ENCODE measurements at regions not wholly inside any gene's neighbourhood (a gene's known extent, or its start where the extent isn't known, plus 50 kb on each side); places are given as distances from the start of the nearest gene placed in this dataset.

- Histone ChIP-seq H3K27me3 (ENCODE audit: insufficient read depth, low read depth, severe bottlenecking) (no peaks in the 10 kb centered on the region), H3K27ac (no peak overlapping the region), H3K4me3 (ENCODE audit: low read depth, low read length) (no peak overlapping the region), H3K9me3 (ENCODE audit: severe bottlenecking) (no peaks in the 10 kb centered on the region), H3K36me3 (no peaks in the 10 kb centered on the region)
- no peak for DNase-seq
- TF ChIP-seq, protein P1, sequence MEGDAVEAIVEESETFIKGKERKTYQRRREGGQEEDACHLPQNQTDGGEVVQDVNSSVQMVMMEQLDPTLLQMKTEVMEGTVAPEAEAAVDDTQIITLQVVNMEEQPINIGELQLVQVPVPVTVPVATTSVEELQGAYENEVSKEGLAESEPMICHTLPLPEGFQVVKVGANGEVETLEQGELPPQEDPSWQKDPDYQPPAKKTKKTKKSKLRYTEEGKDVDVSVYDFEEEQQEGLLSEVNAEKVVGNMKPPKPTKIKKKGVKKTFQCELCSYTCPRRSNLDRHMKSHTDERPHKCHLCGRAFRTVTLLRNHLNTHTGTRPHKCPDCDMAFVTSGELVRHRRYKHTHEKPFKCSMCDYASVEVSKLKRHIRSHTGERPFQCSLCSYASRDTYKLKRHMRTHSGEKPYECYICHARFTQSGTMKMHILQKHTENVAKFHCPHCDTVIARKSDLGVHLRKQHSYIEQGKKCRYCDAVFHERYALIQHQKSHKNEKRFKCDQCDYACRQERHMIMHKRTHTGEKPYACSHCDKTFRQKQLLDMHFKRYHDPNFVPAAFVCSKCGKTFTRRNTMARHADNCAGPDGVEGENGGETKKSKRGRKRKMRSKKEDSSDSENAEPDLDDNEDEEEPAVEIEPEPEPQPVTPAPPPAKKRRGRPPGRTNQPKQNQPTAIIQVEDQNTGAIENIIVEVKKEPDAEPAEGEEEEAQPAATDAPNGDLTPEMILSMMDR (IDR thresholded peaks at IDR 0.05; ENCODE audit: low read depth, low read length): no peak
These were observed 965.6 kb upstream of the CHORDC1 start for GRCh38 chr11:91188484-91188883.

GRCh38 chr11:91187314-91187713 is 964.5 kb upstream of the CHORDC1 start:
- Histone ChIP-seq H3K27me3 (ENCODE audit: insufficient read depth, low read depth, severe bottlenecking) (no peaks in the 10 kb centered on the region), H3K9me3 (ENCODE audit: severe bottlenecking) (no peaks in the 10 kb centered on the region), H3K36me3 (no peaks in the 10 kb centered on the region), H3K27ac (no peak overlapping the region), H3K4me3 (ENCODE audit: low read depth, low read length) (no peak overlapping the region)
- no peak for DNase-seq
- TF ChIP-seq, protein P1 (IDR thresholded peaks at IDR 0.05; ENCODE audit: low read depth, low read length): no peak

DNA sequence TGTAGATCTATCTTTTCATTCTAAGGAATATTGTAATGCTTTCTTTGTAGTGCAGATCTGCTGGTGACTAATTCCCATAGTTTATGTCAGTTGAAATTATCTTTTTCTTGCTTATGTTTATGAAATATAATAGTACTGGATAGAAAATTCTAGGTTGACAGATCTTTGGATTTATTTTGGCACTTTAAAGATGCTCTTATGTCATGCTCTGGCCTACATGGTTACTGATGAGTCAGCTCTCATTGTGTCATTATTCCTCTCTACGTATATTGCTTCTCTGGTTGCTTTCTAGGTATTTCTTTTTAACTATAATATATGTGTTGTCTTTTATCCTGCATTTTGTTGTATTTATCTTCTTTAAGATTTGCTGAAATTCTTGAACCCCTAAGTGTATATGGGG is 955.5 kb upstream of the CHORDC1 start:
- TF ChIP-seq, protein P1 (IDR thresholded peaks at IDR 0.05; ENCODE audit: low read depth, low read length): no peak
- no peaks in the 10 kb centered on the region for H3K27me3 ChIP-seq (ENCODE audit: insufficient read depth, low read depth, severe bottlenecking)
- no peak overlapping the region for H3K27ac ChIP-seq
- DNase-seq: no peak
- H3K4me3 ChIP-seq (ENCODE audit: low read depth, low read length): no peak overlapping the region
- H3K36me3 ChIP-seq: no peaks in the 10 kb centered on the region
- H3K9me3 ChIP-seq (ENCODE audit: severe bottlenecking): no peaks in the 10 kb centered on the region

DNA sequence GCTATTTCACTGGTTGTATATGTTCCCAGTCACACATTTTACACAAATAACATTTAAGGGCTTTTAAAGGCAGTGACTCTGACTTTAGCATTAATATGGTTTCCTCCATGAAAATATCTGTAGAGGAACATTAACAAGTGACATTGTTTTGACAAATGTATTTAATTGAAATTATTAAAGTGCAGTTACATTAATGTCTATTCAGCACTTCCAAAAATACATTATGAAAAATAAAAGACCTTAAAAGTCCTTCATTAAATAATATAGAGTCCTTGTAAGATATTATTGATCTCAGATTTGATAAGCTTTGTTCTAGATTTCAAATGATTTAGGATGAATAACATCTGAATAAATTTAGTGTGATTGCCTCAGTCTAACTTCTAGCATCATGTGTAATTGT is 951.9 kb upstream of the CHORDC1 start:
- no peak overlapping the region for H3K4me3 ChIP-seq (ENCODE audit: low read depth, low read length)
- no peak for DNase-seq
- H3K9me3 ChIP-seq (ENCODE audit: severe bottlenecking): no peaks in the 10 kb centered on the region
- no peak overlapping the region for H3K27ac ChIP-seq
- no peaks in the 10 kb centered on the region for H3K36me3 ChIP-seq
- H3K27me3 ChIP-seq (ENCODE audit: insufficient read depth, low read depth, severe bottlenecking): no peaks in the 10 kb centered on the region
- TF ChIP-seq, protein P1 (IDR thresholded peaks at IDR 0.05; ENCODE audit: low read depth, low read length): no peak

DNA sequence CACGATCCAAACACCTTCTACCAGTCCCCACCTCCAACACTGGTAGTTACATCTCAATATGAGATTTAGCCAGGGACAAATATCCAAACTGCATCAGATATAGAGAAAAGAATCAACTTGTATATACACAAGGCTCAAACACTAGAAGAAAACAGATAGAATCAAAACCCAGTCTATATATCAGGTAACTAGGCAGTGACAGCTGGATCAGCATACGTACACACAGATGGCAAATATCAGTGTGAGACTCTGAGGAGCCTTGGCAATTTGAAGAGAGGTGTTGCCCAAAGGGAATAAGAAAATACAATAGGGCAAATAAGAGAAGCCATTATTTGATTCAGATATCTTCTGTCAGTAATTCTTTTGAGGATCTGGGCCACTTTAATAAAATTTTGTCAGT is 951.3 kb upstream of the CHORDC1 start:
- Histone ChIP-seq H3K36me3 (no peaks in the 10 kb centered on the region), H3K9me3 (ENCODE audit: severe bottlenecking) (no peaks in the 10 kb centered on the region), H3K4me3 (ENCODE audit: low read depth, low read length) (no peak overlapping the region), H3K27ac (no peak overlapping the region), H3K27me3 (ENCODE audit: insufficient read depth, low read depth, severe bottlenecking) (no peaks in the 10 kb centered on the region)
- DNase-seq: no peak
- TF ChIP-seq, protein P1 (IDR thresholded peaks at IDR 0.05; ENCODE audit: low read depth, low read length): no peak

GRCh38 chr11:91173701-91174100 is 950.9 kb upstream of the CHORDC1 start:
- H3K4me3 ChIP-seq (ENCODE audit: low read depth, low read length): no peak overlapping the region
- TF ChIP-seq, protein P1 (IDR thresholded peaks at IDR 0.05; ENCODE audit: low read depth, low read length): no peak
- no peak for DNase-seq

More at GRCh38 chr11:91173701-91174100, 950.9 kb upstream of the CHORDC1 start:
- H3K36me3 ChIP-seq: no peaks in the 10 kb centered on the region
- no peaks in the 10 kb centered on the region for H3K27me3 ChIP-seq (ENCODE audit: insufficient read depth, low read depth, severe bottlenecking)
- no peak overlapping the region for H3K27ac ChIP-seq
- H3K9me3 ChIP-seq (ENCODE audit: severe bottlenecking): no peaks in the 10 kb centered on the region

Data from WERI-Rb-1 (cell line).